Loucy (cell line): ENCODE measurements at regions not wholly inside any gene's neighbourhood (a gene's known extent, or its start where the extent isn't known, plus 50 kb on each side); places are given as distances from the start of the nearest gene placed in this dataset.

Experiments
- H2AFZ ChIP-seq: fragments of 200-600 bp; sonication (generic); 2 replicates; pipeline ENCODE4 v1.6.0; 2016; ENCODE audit warnings: antibody characterized with exemption, mild to moderate bottlenecking, low read length, moderate library complexity
- H3F3A ChIP-seq: fragments of 200-600 bp; 2 replicates; pipeline ENCODE4 v1.6.0; 2016; ENCODE audit warnings: antibody characterized with exemption, low read depth, mild to moderate bottlenecking
- H3K27me3 ChIP-seq: fragments of 200-600 bp; sonication (generic); 2 replicates; pipeline ENCODE4 v1.6.1; 2014; ENCODE audit warnings: low read length, mild to moderate bottlenecking; ENCODE audit not compliant: insufficient read depth, poor library complexity, severe bottlenecking
- H3K36me3 ChIP-seq: fragments of 200-600 bp; sonication (generic); 2 replicates; pipeline ENCODE4 v1.6.1; 2016; ENCODE audit warnings: low read length; ENCODE audit not compliant: insufficient read depth
- H3K4me1 ChIP-seq: fragments of 200-600 bp; sonication (generic); 2 replicates; pipeline ENCODE4 v1.5.1; 2014; ENCODE audit warnings: low read length, mild to moderate bottlenecking; ENCODE audit not compliant: insufficient read depth, poor library complexity, severe bottlenecking
- H3K4me2 ChIP-seq: fragments of 200-600 bp; sonication (generic); 2 replicates; pipeline ENCODE4 v1.6.0; 2014; ENCODE audit warnings: antibody characterized with exemption, low read length, low read depth, mild to moderate bottlenecking; ENCODE audit not compliant: poor library complexity, severe bottlenecking
- H3K4me3 ChIP-seq: fragments of 200-600 bp; sonication (generic); 2 replicates; pipeline ENCODE4 v1.5.1; 2014; ENCODE audit warnings: low read length, mild to moderate bottlenecking, mixed read lengths; ENCODE audit not compliant: poor library complexity, severe bottlenecking
- H3K79me2 ChIP-seq: fragments of 200-600 bp; sonication (generic); 2 replicates; pipeline ENCODE4 v1.6.1; 2014; ENCODE audit warnings: low read length; ENCODE audit not compliant: insufficient read depth
- H3K9ac ChIP-seq: fragments of 200-600 bp; sonication (generic); 2 replicates; pipeline ENCODE4 v1.6.0; 2014; ENCODE audit warnings: mild to moderate bottlenecking, low read depth, low read length, moderate library complexity; ENCODE audit not compliant: poor library complexity, severe bottlenecking
- H3K9me2 ChIP-seq: fragments of 200-600 bp; sonication (generic); replicated peaks from 2 replicates; pipeline ENCODE4 v1.6.1; 2016; ENCODE audit warnings: low read depth, low read length, mixed read lengths
- H3K9me3 ChIP-seq: fragments of 200-600 bp; sonication (generic); 2 replicates; pipeline ENCODE4 v1.6.1; 2014; ENCODE audit warnings: mild to moderate bottlenecking, antibody characterized with exemption, low read length, low read depth; ENCODE audit not compliant: insufficient read depth
- H4K20me1 ChIP-seq: fragments of 200-600 bp; sonication (generic); 2 replicates; pipeline ENCODE4 v1.6.0; 2014; ENCODE audit warnings: antibody characterized with exemption, low read length, mild to moderate bottlenecking; ENCODE audit not compliant: insufficient read depth, poor library complexity, severe bottlenecking
- CTCF ChIP-seq: fragments of 200-600 bp; sonication (generic); conservative IDR thresholded peaks from 2 replicates; pipeline ENCODE4 v1.5.1; 2014; ENCODE audit warnings: mild to moderate bottlenecking, antibody characterized with exemption, low read length
- EZH2phosphoT487 ChIP-seq: fragments of 200-600 bp; IDR thresholded peaks from 2 replicates; pipeline ENCODE4 v1.6.1; 2018; ENCODE audit warnings: antibody characterized with exemption, mild to moderate bottlenecking, moderate library complexity, borderline replicate concordance

GRCh38 chr5:5919411-5919810, 458.9 kb downstream of the MED10 start:
- H3K9ac ChIP-seq: no peak overlapping the region
- H3F3A ChIP-seq: no peaks in the 10 kb centered on the region
- no peak overlapping the region for H3K4me2 ChIP-seq
- H3K36me3 ChIP-seq: no peaks in the 10 kb centered on the region
- no peak overlapping the region for H3K4me3 ChIP-seq
- H3K4me1 ChIP-seq: no peaks in the 10 kb centered on the region
- no peak overlapping the region for H2AFZ ChIP-seq
- H4K20me1 ChIP-seq: no peaks in the 10 kb centered on the region
- TF ChIP-seq CTCF (no peak), EZH2phosphoT487 (no peak)
- H3K79me2 ChIP-seq: no peaks in the 10 kb centered on the region
- H3K27me3 ChIP-seq: no peaks in the 10 kb centered on the region
- H3K9me3 ChIP-seq: peaks cover 7% of the 10 kb centered on the region; the same call in 1 of the 2 replicates
- no peaks in the 10 kb centered on the region for H3K9me2 ChIP-seq

GRCh38 chr5:5906778-5907177, 471.6 kb downstream of the MED10 start:
- TF ChIP-seq CTCF (no peak), EZH2phosphoT487 (no peak)
- no peaks in the 10 kb centered on the region for H3K27me3 ChIP-seq
- H3K79me2 ChIP-seq: no peaks in the 10 kb centered on the region
- H3K9me3 ChIP-seq: no peaks in the 10 kb centered on the region
- H3F3A ChIP-seq: no peaks in the 10 kb centered on the region
- H3K36me3 ChIP-seq: no peaks in the 10 kb centered on the region
- H2AFZ ChIP-seq: no peak overlapping the region
- no peaks in the 10 kb centered on the region for H3K9me2 ChIP-seq
- no peak overlapping the region for H3K9ac ChIP-seq
- no peaks in the 10 kb centered on the region for H3K4me1 ChIP-seq
- H3K4me3 ChIP-seq: no peak overlapping the region
- H4K20me1 ChIP-seq: no peaks in the 10 kb centered on the region
- H3K4me2 ChIP-seq: no peak overlapping the region

- H3K27me3 ChIP-seq: no peaks in the 10 kb centered on the region
- no peak overlapping the region for H3K4me2 ChIP-seq
- H4K20me1 ChIP-seq: no peaks in the 10 kb centered on the region
- H3F3A ChIP-seq: no peaks in the 10 kb centered on the region
- no peak overlapping the region for H2AFZ ChIP-seq
- TF ChIP-seq EZH2phosphoT487 (no peak), CTCF (no peak)
- H3K79me2 ChIP-seq: no peaks in the 10 kb centered on the region
- H3K4me3 ChIP-seq: no peak overlapping the region
- H3K9ac ChIP-seq: no peak overlapping the region
- H3K4me1 ChIP-seq: no peaks in the 10 kb centered on the region
- H3K9me2 ChIP-seq: no peaks in the 10 kb centered on the region
- H3K36me3 ChIP-seq: no peaks in the 10 kb centered on the region
- no peaks in the 10 kb centered on the region for H3K9me3 ChIP-seq
These were observed 473.2 kb downstream of the MED10 start for GRCh38 chr5:5905186-5905585.
